Chondrocyte (in vitro differentiated cells): ENCODE measurements at regions not wholly inside any gene's neighbourhood (a gene's known extent, or its start where the extent isn't known, plus 50 kb on each side); places are given as distances from the start of the nearest gene placed in this dataset.

Source experiments
- DNase-seq: peaks from one replicate; pipeline ENCODE4 v3.0.0; 2021; ENCODE audit warnings: mixed read lengths, low spot score
- H3K27ac Mint-ChIP-seq: one replicate; pipeline ENCODE4 v1.8.0; 2021; ENCODE audit warnings: mild to moderate bottlenecking, moderate library complexity, mixed read lengths; ENCODE audit not compliant: unreplicated experiment
- H3K27me3 Mint-ChIP-seq: 2 replicates; pipeline ENCODE4 v1.8.0; 2021; ENCODE audit warnings: low read depth, mixed read lengths
- H3K36me3 Mint-ChIP-seq: 2 replicates; pipeline ENCODE4 v1.8.0; 2021; ENCODE audit warnings: low read depth, mixed read lengths
- H3K4me1 Mint-ChIP-seq: 2 replicates; pipeline ENCODE4 v1.8.0; 2021; ENCODE audit warnings: low read depth, mild to moderate bottlenecking, mixed read lengths
- H3K4me3 Mint-ChIP-seq: one replicate; pipeline ENCODE4 v1.8.0; 2021; ENCODE audit warnings: mild to moderate bottlenecking, moderate library complexity, mixed read lengths; ENCODE audit not compliant: unreplicated experiment
- H3K9me3 Mint-ChIP-seq: 2 replicates; pipeline ENCODE4 v1.8.0; 2021; ENCODE audit warnings: low read depth, mixed read lengths
- TF ChIP-seq, protein P1 (sequence below): fragments of 200-600 bp; sonication (generic); IDR thresholded peaks from 2 replicates; pipeline ENCODE4 v1.5.0; 2021; ENCODE audit warnings: antibody characterized with exemption, mild to moderate bottlenecking, moderate library complexity

GRCh38 chr4:125719987-125720386, 405.2 kb downstream of the FAT4 start:
- TF ChIP-seq, protein P1, sequence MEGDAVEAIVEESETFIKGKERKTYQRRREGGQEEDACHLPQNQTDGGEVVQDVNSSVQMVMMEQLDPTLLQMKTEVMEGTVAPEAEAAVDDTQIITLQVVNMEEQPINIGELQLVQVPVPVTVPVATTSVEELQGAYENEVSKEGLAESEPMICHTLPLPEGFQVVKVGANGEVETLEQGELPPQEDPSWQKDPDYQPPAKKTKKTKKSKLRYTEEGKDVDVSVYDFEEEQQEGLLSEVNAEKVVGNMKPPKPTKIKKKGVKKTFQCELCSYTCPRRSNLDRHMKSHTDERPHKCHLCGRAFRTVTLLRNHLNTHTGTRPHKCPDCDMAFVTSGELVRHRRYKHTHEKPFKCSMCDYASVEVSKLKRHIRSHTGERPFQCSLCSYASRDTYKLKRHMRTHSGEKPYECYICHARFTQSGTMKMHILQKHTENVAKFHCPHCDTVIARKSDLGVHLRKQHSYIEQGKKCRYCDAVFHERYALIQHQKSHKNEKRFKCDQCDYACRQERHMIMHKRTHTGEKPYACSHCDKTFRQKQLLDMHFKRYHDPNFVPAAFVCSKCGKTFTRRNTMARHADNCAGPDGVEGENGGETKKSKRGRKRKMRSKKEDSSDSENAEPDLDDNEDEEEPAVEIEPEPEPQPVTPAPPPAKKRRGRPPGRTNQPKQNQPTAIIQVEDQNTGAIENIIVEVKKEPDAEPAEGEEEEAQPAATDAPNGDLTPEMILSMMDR = no peak
- no peaks in the 10 kb centered on the region for H3K36me3 Mint-ChIP-seq
- no peak for DNase-seq
- H3K4me1 Mint-ChIP-seq = peaks cover 4% of the 10 kb centered on the region
- H3K9me3 Mint-ChIP-seq = peaks cover 8% of the 10 kb centered on the region
- H3K27me3 Mint-ChIP-seq = no peaks in the 10 kb centered on the region
- no peak overlapping the region for H3K27ac Mint-ChIP-seq
- H3K4me3 Mint-ChIP-seq = no peak overlapping the region

DNA sequence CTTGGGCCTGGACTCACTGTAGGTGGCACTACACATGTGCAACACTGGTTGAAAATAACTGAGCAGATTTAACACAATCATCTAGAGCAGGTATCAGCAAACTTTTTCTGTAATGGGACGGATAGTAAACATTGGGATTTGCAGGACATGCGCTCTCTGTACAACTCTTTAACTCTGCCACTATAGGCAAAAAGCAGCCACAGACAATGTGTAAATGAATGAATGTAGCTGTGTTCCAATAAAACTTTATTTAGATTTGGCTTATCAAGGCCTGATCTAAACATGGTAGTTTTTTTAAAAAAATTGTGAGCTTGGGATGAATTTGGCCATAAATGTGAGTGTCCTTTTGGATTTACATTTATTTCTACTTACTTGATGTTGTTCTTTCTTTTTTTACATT, 407.3 kb downstream of the FAT4 start:
- Mint-ChIP-seq H3K27ac (no peak overlapping the region), H3K9me3 (peaks cover 8% of the 10 kb centered on the region), H3K4me3 (no peak overlapping the region), H3K27me3 (no peaks in the 10 kb centered on the region), H3K4me1 (peaks cover 2% of the 10 kb centered on the region), H3K36me3 (no peaks in the 10 kb centered on the region)
- TF ChIP-seq, protein P1 = no peak
- no peak for DNase-seq

- no peaks in the 10 kb centered on the region for H3K27me3 Mint-ChIP-seq
- peaks cover 18% of the 10 kb centered on the region for H3K4me1 Mint-ChIP-seq
- no peaks in the 10 kb centered on the region for H3K9me3 Mint-ChIP-seq
- TF ChIP-seq, protein P1 = no peak
- no peak overlapping the region for H3K27ac Mint-ChIP-seq
- H3K4me3 Mint-ChIP-seq = no peak overlapping the region
- no peak for DNase-seq
- no peaks in the 10 kb centered on the region for H3K36me3 Mint-ChIP-seq
These were observed 411.3 kb downstream of the FAT4 start for GRCh38 chr4:125725957-125726525.

DNA sequence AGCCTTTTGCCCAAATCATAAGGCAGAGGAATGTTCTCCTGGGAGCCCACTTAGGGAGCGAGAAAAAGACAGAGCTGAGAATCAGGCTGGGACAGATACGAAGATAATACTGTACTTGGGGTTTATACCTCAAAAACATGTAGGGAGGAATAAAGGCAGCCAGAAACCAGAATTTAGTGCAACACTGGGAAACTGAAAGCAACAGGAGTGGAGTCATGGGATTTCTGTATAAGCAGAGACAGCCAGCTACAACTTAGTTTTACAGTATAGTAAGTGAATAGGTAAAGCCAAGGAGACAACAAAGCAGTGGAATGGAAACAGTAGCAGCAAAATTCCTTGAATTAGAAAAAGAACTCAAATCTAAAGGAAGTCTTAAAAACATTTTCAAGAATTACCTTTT, 413.2 kb downstream of the FAT4 start:
- TF ChIP-seq, protein P1 = no peak
- Mint-ChIP-seq H3K36me3 (no peaks in the 10 kb centered on the region), H3K27ac (no peak overlapping the region), H3K4me3 (no peak overlapping the region), H3K27me3 (no peaks in the 10 kb centered on the region), H3K4me1 (peaks cover 18% of the 10 kb centered on the region), H3K9me3 (no peaks in the 10 kb centered on the region)
- DNase-seq = no peak

DNA sequence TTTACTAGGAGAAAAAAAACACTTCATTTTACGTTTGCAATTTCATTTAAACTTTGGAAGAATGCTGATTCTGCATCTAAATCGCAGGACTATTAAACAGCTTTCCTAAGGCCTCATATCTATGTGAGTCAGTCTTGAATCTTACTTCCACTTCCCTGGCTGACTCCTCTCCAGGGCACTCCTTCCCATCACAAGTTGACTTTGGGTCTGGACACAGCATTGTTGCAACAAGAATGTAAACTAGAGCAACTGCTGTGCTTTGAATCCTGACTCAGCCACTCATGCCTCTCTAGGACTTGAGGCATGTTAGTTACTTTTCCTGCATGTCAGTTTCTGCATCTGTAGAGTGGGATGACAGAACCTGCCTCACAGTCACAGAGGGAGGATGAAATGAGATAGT, 413.8 kb downstream of the FAT4 start:
- no peaks in the 10 kb centered on the region for H3K36me3 Mint-ChIP-seq
- peak overlapping the region; percentile 74 for H3K27ac Mint-ChIP-seq
- no peak for DNase-seq
- peaks cover 21% of the 10 kb centered on the region for H3K4me1 Mint-ChIP-seq
- H3K4me3 Mint-ChIP-seq = no peak overlapping the region
- TF ChIP-seq, protein P1 = no peak
- no peaks in the 10 kb centered on the region for H3K27me3 Mint-ChIP-seq
- no peaks in the 10 kb centered on the region for H3K9me3 Mint-ChIP-seq
